ENCODE measurements at regions not wholly inside any gene's neighbourhood (a gene's known extent, or its start where the extent isn't known, plus 50 kb on each side); places are given as distances from the start of the nearest gene placed in this dataset.

DNA sequence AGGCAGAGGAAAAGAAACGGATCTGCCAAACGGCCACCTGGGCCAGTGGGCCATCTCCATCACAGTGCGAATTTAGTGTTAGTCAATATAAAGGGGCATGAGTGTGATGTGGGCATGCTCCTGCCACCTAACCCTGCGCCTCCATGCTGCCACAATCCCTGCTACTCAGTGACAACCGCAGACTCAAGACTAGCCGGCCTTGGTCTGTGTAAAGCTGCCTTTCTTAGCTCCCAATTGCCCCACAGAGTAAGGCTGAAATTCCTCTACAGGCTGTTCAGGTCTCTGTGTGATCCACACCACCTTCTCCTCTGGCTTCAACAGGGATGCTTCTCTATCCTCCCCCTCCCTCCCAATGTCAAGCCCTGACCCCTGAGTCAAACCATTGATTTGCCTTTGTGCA is 269.7 kb downstream of the XXYLT1 start:
- no peak for DNase-seq

DNA sequence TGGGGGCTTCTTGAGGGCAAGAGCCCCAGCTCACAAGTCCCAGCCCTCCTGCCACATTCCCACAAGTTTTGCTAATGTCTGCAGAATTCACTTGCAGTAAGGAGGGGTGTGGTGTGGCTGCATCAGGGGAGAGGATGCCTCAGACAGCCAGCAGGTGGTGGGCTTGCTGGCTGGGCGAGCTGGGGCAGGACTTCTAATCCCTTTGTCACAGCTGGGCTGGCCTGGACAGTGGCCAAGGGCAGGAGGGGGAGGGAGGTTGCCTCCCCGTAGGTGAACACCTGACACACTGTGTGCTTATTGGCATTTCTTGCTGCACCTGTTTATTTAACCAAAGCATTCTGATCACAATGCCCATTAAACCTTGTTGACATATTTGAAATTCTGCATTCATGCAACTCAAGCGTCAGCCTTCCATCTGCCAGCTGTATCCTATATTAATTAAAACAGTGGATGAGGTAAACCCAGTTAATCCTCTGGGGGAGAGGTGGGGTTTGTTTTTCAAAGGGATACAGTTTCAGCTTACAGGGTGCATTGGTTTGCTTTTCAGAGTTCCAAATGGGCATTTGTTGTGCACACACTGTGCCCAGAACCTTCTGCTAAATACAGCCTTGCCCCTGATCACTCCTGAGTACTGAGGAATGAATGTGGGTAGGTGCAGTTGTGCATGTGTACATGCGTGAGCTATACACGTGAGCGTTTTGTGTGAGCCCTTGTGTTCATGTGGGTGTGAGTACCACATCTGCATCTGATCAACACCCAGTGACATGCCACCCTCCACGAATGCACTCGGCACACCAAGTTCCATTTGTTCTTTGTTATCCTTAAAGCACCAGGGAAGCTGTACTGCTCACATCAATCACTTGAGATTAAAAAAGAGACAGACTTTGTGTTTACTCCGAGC is 268.7 kb downstream of the XXYLT1 start:
- peak; percentile 99 for DNase-seq

DNA sequence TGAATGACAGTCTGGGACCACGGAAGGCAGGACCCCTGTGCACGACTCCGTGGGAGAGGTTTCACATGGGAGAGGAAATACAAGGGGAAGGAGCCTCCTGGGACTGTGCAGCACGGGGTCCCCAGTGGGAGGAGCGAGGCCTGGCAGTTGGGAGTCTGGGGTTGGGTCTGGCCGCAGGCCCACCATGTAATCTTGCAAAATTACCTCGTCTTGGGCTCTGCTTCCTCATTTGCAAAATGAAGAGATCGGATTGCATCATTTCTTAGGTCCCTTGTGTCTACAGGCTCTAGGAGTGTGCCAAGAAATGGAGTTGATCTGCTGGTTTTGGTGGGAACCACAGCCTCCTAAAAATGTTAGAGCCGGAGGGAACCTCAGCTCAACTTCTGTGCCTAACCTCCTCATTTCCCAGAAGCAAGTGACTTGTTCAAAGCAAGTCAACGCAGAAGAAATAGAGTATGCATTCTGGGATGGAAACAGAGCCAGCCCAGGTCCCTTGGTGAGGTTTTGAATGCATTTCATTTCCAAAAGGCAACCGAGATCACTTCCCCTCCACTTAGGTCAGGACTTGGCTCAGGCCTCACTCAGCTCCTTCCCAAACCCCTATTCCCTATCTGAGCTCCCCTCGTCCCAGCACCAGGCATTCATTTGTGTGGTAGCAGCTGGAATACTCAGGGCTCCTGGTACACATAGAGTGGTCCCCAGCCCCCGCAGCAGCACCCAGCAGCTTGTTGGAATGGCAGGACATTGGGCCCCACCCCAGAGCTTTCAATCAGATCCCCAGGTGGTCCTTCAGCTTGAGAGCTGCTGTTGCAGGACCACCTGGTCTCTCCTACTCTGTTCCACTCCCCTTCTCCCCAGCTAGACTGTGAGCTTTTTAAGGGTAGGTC is 267.7 kb downstream of the XXYLT1 start:
- peak; percentile 80 for DNase-seq

DNA sequence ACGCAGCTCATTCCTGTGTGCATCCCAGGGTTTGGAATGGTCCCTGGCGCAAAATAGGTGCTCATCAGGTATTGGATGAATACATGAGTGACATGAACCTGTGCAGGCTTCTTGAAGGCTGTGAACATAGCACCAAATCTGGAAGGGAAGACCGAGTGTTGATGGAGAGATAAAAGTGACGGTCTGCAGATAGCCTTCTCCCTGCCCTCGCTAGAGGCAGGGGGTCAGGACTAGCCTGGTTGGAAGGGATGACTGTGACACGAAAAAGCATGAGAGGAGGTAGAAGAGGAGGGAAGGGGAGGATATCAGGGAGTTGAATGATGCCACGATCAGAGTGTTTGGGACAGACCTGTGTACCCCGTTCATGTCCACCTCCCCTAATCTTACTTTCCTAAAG is 267.1 kb downstream of the XXYLT1 start:
- DNase-seq = no peak

DNA sequence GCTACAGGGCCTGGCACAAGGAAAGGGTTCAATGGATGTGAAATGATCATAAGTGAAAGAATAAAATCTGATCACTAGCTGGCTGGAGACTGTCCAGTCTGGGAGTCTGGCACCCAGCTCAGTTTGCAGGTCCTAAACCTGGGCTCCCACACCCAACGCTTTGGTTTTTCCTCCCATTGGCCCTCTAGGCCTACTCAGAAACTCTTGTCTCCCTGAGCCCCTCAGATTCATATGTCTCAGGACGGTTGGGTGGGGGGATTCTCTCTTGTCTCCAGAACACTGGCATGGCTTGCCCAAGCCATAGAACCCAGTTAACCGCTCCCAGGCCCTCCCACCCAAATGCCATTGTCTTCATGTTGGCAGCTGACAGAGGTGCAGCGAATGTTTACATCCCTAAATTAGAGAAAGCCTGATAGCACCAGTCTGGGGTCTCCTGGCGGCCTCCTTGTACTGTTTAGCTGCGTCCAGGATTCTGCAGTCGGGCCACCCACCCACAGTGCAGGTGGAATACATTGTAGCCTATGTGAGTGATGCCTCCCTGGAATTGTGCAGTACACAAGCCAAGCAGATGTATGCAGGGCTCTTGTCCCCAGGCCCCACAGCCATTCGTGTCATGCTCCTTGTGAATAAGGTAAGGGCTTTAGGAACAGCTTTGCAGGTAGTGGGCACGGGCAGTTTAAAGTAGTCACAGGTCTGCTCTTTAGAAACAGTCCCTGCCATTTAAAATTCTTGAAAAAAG is 266.3 kb downstream of the XXYLT1 start:
- no peak for DNase-seq

DNA sequence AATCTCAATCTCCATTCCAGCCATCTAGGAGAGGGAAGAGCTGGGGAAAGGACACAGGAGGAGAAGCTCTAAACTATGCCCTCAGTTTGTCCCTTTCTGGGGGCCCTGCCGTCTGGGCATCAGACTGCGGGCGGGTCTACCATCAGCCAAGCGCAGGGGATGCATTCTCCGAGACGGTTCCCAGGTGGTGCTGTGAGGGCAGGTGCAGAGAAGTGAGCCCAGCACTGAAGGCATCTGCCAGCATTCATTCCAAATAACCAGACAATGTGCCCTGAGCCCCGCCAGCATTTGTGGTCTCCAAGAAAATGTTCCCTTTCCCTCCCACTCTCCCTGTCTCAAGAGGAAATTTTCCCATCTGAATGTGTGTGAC is 265.7 kb downstream of the XXYLT1 start:
- peak; percentile 35 for DNase-seq

DNA sequence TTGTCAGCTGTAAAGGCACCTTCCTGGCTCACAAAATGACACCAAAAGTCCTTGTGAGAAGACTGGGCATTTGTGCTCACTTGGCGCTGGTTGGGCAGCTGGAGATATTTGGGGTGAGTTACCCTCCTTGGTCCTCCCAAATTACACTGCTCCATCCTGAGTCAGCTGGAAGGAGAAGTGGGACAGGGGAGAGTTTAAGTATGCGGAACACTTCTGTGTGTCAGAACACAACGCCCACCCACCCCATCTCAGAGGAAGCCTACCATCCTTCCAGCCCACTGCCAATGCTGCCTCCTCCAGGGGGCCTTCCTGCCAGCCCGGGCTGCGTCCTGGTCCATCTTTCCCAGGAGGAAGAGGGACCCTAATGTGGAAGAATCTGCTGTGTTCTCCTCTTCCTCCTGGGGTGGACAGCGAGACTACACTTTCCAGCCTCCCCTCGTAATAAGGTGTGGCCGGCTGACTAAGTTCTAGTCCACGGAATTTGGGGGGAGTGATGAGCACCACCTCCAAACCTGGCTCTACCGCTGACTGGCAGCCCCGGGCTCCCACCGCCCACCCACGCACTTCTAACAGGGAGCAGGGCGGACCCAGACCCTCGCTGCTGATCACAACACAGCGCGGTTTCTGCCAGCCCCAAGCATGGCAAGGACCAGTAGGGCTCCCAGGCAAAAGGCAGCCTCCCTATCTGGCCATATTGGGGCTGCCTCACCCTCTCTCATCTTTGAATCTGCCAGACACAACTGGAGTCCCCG is 265.0 kb downstream of the XXYLT1 start:
- DNase-seq = no peak

DNA sequence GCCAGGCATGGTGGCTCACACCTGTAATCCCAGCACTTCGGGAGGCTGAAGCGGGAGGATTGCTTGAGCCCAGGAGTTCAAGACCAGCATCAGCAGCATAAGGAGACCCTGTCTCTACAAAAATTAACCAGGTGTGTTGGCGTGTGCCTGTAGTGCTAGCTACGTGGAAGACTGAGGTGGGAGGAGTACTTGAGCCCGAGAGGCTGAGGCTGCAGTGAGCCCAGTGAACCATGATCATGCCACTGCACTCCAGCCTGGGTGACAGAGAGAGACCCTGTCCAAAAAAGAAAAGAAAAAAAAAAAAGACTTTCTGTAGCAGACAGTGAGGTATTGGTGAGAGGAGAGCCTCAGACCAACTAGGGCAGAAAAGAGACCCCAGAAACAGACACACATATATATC is 263.8 kb downstream of the XXYLT1 start:
- DNase-seq = no peak

DNA sequence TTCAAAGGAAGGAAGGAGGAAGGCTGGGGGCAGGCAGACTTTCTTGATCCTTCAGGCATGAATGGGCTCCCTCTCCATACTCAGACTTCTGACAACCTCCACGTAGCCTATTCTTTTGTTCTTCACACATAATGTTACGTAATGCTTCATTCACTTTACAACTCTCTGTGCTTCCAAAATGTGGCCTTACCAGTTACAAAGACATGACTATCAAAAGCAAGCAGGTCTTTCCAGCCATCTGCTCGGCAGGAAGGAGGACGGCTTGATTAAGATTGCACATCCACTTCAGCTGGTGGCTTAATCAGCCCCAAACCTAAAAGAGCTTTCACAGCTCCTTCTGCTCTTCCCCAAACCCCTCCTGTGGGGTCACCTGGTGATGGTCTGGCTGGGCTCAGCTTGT is 263.2 kb downstream of the XXYLT1 start:
- no peak for DNase-seq

DNA sequence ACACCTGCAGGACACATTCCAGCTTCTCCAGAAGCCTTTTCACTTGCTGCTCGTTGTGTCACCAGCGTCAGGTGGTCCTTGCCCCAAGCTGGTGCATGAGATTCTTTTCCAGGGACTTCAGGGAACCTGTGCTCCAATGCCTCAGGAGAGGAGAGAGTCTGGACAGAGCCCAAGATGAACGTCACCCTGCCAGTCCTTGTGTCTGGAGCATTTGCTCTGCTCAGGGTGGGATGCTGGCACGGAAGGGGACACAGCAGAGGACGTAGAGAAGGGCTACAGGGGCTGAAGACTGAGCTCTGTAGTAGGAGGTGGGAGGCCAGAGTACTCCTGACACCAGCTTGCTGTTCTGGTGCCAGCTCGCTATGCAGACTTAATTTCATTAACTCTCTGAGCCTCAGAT is 262.1 kb downstream of the XXYLT1 start:
- no peak for DNase-seq

DNA sequence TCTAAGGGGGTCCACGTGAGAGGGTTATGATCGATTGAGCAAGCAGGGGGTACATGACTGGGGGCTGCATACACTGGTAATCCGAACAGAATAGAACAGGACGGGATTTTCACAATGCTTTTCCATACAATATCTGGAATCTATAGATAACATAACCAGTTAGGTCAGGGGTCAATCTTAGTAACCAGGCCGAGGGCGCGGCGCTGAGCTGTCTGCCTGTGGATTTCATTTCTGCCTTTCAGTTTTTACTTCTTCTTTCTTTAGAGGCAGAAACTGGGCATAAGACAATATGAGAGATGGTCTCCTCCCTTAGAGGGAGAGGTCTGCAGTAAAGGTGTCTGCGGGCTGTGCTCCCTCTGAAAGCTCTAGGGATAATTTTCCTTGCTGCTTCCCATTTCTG is 261.3 kb downstream of the XXYLT1 start:
- DNase-seq = no peak

DNA sequence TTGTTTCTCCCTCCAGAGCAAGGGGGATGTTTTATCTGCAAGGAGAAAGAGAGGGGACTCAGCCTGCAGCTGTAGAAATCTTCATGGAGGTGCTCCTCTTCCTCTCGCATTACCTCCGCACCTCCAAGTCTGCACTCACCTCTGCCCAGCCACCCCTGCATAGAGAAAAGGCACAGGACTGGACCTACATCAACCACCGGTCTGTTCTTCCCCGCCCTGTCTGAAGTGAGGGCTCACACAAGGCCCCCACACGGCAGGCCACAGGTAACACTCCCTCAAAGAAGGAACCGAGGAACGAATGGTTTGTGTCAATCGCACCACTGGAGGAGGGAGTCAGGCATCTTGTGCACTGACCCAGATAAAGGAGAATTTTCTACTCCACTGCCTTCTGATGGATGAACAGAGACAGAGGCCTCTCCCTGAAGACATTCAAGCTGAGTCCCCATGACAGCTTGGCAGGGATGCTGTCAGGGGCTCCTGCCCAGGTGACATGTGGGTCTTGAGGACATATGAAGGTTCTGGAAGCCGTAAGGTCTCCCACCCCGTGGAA is 260.3 kb downstream of the XXYLT1 start:
- DNase-seq = no peak

DNA sequence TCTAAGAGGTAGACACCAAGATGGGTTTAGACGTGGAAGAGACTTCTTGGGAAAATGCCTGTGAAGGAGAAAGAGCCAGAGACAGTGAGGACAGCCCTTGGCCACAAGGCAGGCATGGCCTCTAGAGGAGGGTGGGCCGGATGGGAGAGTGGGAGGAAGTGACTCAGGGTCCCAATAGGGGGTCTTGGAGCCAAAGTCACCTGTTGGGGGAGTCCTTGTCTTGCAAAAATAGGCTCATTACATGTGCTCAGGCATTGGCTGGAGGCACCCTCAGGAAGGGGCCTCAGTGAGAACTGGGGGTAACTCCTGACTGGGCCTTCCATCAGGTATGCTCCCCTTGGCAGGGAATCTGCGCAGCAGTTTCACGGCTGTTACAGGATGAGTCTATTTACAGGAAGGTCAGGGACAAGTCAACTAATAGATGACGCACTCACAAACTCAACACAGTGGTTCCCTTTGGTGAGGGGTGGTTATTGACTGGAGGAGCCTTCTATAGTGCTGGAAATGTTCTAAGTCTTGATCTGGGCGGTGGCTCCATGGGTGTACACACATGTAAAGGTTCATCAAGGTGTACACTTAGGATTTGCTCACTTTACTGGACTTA is 259.6 kb downstream of the XXYLT1 start:
- peak; percentile 21 for DNase-seq

DNA sequence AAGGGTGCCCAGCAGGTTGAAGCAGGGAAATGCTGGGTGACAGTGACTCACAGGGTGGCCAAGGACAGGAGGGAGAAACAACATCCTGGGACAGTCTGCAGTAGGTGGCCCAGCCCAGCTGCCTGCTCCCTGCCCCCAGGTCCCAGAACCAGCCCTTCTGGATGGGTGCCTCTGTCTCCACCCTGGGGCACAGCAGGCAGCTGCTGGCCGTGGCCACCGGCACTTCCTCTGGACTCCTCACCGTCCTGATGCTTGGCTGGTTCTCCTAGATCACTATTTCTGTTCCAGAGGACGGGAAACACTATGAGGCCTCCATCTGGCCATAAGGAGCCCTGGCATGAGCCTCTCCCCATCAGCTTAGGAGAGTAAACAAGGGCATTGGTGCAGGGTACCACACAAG is 258.9 kb downstream of the XXYLT1 start:
- DNase-seq = no peak

DNA sequence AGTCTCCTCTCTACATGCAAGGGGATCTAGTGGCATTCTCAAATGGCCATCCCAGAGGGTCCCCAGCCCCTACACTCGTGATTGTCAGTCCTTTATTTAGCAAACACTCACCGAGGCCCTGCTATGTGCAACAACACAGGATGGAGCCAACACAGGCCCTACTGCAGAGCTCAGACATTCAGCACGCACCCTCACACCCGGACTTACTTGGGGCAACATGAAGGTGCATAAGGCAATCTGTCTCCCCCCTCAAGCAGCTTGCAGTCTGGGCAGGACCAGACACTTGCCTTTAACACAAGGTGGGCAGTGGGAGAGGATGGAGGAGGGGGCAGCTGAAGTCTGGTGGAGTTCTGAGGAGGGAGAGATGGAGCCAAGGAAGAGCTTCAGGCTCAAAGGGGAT is 258.4 kb downstream of the XXYLT1 start:
- DNase-seq = no peak

DNA sequence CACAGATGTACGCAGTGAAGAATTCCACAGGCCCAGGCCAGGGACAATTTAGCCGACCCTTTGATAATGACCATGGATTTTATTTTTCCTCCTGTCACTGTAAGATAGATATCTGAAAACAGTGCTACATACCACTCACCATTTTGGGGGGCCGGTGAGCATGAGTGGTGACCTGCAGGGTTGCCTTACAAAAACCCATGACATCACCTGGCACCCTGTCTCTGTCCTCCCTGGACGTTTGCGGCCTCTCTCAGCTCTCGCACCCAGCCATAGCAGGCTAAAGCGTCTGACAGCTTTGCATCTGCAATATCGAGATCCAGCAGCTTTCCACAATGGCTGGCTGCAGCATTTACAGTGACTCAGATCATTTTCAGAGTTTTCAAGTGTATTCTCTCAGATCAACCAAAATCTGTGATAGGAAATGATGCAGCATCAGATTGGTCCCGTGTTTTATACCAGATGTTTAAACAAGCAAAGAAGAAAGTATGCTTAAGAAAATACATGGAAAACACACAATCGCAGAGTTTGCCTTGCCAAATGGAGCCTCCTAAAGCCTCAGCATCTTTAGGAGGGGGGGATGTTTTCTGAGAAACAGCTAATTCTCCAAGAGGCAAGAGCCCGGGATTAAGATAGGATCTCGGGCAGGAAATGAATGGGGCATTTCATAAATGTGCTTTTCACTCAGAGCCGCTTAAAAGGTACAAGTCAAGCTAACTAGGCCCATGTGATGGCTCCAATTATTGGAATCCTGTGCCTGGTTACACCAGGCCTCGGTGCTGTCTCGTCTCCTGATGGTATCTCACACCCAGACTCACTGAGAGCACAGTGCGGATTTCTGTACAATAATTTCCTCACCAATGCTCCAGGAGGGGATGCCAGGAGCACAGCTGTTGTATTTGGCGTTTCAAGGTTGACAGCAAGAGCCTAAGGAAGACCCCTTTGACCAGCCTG is 257.3 kb downstream of the XXYLT1 start:
- DNase-seq = no peak

DNA sequence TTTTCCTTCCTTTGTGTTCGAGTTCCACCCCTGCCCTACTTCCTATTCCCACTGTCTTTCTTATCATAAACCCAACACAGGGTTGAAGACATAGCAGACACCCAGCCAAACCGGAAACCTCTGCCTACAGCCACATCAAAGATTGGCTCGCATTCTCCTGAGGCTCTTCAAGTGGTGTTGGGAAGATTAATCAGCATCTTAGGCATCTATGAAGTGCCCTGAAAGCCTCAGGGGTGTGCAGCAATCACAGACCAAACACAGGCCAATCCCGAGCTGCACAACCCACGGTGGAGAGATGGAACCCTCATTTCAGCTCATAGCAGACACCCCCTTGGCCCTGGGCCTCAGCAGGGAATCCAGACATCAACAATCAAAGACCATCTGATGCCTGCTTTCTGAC is 255.9 kb downstream of the XXYLT1 start:
- no peak for DNase-seq

DNA sequence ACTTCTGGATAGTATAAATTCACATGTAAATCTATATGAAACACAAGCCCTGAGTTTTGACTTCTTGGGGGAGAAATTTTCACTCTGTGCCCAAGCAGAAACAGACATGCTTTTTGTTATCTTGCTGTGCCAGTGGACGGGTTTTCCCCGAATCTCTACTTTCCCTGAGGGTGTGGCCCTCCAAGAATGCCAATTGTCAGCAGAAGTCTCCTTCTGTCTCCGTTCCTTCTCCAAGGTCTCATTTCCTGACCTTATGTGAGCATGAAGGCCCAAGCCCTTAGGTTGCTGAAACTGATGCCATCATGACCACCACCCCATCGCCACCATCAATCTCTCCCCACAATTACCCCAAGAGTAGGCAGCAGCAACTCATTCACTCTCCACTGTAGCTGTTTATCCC is 253.8 kb downstream of the XXYLT1 start:
- DNase-seq = no peak

Data from NCI-H69 (cell line).